Embryonic facial prominence (tissue), 1 donor: ENCODE measurements at regions not wholly inside any gene's neighbourhood (a gene's known extent, or its start where the extent isn't known, plus 50 kb on each side); places are given as distances from the start of the nearest gene placed in this dataset.
A peak's percentile ranks its signal among the peaks of the same experiment; 100 is the strongest.
"Not testable (repeated sequence)": the region's sequence is repeated elsewhere in the genome, so short reads cannot be mapped to it uniquely, and the experiment has no call there.

ENCODE experiments used
- DNase-seq: peaks from one replicate; pipeline ENCODE4 v3.0.0-alpha.2; 2016; ENCODE audit errors: extremely low spot score

DNA sequence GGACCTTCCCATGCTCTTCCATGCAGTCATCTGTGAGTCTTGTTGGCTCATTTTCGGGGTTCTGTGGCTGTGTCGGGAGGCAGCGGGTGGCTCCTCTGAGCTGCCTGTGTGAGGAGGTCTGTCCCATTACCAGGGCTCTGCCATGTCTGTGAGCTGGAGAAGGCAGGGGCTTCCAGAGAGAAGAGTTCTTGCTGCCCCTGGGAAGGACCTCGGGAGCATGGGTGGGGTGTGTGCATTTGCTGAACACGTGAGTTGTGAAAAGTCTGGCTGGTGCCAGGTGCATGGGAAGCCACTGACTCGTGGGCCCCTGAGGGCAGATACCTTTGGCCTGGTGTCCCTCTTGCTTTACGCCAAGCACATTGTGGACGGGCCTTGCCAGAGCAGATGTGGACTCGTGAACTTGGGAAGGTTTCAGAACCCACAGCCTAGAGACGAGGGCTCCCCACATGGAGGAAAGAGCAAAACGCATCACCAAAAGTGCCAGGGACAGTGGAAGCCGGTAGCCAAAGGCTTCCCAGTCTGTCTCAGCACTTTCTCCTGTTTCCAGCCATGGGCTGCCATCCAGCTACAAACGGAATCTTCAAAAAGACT is 1324.5 kb downstream of the BRD1 start:
- DNase-seq, result no peak

DNA sequence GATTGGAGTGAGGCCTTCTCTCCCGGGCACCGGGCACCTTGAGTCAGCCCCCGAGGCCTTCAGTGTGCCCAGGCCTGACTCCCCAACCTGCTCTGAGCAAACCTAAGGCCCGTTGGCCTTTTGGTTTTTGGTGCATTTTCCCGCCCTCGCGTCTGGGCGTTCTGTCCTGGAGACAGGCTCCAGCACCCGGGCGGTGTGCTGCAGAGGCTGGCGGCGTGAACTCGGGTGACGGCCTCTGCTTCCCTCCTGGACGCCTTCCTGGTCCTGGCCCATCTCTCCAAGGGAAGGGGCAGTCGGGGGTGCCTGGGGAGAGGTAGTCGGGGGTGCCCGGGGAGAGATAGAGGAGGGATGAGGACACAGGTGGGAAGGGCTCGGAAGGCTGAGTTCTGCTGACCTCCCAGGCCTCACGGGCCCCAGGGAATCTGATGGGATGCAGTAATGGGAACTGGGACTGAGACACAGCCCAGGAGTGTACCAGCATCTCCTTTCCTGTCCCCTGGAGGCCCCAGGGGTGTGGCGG is 1326.4 kb downstream of the BRD1 start:
- no peak for DNase-seq

DNA sequence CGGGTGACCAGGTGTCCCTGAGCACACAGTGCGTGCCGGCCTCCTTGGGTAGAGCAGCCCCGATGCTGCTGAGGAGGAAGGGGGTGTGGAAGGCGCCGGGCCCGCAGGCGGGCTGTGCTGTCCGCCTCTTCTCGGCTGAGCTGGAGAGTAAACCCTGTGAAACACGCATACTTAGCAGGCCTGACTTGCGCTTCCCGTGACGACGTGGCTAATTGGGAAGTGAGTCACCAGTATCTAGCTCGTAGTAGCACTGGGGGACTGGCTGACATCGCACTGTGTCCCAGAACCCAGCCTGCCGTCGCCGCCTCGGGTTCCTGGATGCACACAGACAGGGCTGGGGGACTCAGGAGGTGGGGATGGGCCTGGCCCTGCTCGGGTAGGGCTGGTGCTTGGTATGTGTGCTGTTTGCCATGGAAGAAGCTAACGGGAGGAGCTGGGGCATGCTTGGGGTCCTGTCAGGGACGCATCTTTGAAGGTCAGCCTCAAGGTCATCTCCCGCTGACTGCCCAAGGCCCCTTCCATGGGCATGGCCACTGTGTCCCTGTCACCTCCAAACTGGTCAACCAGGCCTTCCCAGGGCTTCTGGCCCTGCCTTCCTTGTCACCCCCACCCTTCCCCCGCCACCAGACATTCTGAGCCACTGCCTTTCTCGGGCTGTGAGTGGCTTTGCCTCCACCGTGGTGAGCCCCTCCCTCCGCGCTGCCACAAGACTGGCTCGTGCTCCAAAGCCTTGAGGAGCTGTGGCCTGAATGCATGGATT is 1327.0 kb downstream of the BRD1 start:
- no peak for DNase-seq

DNA sequence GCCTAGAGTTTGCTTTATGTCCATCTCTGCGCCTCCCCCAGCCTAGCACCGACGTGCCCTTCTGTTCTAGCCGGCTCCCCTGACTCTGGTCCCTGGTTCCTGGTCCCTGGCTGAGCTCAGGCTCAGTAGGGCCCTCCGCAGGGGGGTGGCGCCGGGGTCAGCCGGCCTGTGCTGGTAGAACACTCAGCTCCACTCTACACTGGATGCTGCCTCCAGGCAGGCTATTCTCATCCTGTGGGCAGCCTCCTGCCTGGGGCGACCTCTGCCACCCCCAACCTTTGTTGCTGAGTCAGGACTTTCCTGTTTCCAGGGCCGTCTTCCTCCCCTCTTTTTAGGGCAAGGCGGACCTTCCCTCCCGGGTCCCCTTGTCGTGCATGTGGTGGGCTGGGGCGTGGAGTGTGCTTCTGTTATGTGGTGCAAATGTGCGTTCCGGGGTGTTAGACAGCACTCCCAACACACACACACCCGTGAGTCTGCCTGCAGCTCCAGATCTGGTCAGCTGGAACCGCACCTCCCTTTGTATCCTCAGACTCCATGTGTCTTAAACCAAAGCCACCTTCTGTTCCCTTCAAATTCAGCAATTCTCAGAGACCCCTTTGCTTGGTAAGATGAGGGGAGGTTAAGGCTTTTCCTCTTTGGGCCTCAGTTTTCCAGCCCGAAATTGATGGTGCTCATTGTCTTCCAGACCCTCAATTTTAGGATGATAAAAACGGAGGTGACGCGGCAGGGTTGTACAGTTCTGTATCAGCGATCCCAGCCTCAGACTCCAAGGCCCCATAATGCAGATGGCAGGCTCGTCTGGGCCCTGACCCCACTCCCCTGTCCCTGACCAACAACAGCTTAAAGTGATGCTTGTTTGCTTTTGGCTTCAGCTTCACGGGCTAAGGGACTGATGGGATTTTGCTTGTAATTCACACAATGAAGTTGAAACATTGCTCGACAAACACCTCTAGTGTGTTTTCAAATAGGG is 1327.9 kb downstream of the BRD1 start:
- DNase-seq, result no peak

DNA sequence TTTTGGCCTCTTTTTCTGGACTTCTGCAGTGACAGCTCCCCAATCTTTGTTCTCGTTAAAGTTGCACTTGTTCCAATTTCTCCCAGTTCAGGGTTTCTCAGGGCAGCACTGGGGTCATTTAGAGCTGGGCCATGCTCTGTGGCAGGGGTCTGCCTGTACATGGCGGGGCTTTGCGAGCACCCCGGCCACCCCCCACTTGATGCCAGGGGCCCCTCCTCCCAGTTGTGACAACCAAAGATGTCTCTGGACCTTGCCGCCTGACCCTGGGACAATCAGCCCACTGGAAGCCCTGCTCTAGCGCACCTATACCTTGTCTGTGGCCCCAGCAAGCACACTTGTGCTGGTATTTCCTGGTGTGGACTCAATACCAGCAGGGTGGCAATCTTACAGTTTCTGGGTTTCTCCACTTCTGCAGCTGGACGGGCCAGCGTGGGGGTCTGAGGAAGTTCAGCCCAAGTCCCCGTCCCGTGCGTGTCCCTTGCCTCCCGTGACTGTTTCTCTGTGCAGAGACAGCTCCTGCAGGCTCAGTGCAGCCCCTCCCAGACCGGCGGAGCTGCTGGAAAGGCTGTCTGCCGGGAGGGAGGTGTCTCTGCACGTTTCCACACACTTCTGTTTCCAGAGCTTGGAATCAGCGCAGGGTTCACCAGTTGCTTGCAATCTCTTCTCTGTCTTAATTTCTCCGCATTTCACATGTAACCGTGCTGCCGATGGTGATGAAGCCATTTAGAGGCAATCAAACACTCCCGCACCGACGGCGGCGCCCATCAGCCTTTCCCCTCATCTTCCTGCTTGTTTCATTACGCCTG is 1328.9 kb downstream of the BRD1 start:
- no peak for DNase-seq

DNA sequence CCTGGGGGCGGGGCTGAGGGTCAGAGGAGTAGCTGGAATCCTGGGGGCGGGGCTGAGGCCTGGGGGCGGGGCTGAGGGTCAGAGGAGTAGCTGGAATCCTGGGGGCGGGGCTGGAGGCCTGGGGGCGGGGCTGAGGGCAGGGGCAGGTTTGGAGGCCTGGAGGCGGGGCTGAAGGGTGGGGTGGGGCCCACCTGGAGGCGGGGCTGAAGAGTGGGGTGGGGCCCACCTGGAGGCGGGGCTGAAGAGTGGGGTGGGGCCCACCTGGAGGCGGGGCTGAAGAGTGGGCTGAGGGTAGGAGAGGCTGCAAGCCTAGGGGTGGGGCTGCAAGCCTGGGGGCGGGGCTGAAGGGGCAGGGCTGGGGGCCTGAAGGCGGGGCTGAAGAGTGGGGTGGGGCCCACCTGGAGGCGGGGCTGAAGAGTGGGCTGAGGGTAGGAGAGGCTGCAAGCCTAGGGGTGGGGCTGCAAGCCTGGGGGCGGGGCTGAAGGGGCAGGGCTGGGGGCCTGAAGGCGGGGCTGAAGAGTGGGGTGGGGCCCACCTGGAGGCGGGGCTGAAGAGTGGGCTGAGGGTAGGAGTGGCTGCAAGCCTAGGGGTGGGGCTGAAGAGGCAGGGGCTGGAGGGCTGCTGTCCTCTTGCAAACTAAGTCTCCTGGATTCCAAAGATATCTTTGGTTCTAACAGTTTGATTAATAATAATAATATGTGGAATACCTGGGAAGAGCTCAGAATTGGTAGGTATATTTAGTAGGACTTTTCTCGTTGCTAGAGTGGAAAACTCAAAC is 1329.7 kb downstream of the BRD1 start:
- DNase-seq, result not testable (repeated sequence)

DNA sequence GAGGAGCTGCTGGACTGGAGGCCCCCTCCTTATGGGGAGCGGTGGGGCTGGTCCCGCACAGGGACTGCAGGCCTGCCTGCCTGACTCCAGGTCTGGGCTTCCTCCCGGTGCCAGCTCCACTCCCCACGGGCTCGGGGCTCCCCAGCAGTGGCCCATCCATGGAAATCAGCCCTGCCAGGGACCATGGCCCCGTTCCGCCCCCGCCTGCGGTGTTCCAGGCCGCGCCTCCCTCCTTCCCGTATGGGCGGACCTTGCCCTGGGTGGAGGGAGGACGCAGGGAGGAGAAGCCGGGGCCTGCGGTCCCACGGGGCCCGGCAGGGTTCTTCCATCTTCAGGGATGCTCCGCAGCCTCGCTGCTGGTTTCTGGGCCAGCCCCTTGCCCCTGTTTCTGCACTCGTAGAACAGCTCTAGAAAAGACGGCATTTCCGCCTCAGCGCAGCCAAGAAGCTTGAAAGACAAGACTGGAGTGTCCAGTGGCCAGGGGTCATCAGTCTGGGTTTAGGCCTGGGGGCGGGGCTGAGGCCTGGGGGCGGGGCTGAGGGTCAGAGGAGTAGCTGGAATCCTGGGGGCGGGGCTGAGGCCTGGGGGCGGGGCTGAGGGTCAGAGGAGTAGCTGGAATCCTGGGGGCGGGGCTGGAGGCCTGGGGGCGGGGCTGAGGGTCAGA is 1330.6 kb downstream of the BRD1 start:
- no peak for DNase-seq

DNA sequence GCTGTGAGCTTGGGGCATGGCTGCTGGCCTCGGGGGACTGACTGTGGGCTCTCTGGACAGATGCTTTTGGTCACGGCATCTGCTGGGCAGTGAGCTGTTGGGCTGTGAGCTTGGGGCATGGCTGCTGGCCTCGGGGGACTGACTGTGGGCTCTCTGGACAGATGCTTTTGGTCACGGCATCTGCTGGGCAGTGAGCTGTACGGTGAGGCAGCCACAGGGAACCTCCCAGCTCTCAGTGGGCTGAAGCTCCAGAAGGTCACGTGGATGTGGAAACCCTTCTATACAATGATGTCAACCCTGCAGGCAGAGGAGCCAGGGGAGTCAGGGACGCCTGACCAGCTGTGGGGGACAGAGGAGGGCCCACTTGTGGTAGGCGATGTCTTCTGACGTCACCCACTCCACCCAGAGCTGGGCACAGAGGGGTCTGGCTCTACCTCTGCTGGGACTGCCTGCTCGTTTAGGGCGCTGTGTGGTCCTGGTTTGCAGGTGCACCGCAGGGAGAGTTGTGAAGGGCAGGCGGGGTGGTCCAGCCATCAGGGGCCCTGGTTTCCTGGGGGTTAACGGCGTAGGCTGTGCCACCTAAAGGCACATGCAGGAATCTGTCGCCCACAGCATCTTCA is 1331.3 kb downstream of the BRD1 start:
- DNase-seq, result no peak

DNA sequence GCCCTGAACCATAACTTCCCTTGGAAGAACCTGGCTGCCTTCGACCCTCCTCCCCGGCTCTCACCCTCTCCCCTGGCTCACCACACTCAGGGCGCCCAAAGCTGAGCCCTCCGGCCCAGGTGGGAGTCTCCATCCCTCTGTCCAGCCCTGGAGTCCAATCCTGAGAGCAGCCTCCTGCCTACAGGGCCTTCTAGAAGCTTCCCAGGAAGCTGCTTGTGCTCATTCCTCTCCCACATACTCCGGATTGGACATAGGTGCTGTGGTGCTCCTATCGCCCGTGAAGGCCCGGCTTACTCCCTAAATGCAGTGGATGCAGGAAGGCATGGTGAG is 1332.0 kb downstream of the BRD1 start:
- no peak for DNase-seq

DNA sequence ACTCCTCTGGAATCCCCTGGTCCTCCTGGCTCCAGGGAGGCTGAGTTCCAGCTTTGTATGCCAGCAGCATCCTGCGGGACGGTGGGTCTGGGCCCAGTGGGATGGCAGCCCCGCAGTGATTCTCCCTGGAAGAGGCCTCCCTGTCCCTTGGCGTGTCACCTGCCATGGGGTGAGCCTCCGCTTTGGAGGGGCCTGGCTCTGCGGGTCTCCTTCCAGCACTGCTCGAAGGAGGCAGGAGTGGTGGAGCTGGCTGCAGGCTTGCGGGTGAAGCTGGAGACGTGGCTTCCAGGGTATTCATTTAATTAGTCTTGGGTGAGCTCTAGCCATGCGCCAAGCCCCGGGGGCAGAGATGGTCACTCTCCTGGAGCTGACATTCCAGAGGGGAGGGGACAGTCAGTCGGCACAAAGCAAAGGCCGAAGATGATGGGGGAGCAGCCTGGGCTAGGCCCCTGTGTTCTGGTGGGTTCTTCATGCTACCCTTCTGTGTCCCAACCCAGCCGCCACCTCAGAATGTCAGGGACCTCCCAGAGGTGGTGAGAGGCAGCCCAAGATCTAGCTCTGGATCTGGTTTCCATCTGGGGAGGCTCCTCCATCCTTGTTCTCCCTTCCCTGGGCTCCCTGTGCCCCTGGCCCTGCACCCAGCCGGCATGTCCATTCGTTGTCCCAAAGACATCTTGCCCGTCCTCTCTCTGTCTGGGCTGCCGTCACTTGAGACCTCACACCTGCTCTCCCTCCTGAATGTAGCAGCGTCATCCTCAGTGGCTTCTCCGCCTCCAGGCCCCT is 1332.5 kb downstream of the BRD1 start:
- DNase-seq, result no peak

DNA sequence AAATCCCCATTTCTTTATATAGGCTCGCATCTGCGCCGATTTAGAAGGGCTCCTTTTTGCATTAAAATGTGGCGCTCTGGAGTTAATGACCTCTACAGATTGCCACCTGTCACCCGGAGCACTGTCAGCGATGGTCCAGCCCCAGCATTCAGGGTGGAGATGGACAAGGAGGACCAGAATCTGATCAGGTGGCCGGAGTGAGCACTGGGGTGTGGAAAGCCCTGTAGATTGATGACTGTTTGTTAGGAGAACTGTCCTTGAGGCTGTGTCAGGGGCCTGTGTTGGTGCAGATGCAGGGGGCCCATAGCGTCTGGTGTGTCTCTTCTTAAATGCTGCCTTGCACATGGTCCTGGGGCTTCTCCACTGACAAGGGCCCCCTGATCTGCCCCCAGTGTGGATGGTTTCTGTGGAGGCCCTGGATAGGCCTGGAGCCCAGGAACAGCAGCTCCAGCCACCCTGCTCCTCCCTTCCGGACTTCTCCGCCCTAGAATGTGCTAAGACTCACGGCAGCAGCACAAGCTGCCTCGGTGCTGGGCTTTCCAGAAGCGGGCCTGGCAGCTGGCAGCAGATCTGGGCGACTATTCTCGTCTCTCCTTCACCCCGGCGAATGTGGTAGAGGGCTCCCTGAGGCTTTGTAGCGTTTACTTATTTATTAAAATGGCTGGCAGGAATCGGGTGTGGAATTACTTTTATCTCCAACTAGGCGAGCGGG is 1333.3 kb downstream of the BRD1 start:
- DNase-seq, result no peak

DNA sequence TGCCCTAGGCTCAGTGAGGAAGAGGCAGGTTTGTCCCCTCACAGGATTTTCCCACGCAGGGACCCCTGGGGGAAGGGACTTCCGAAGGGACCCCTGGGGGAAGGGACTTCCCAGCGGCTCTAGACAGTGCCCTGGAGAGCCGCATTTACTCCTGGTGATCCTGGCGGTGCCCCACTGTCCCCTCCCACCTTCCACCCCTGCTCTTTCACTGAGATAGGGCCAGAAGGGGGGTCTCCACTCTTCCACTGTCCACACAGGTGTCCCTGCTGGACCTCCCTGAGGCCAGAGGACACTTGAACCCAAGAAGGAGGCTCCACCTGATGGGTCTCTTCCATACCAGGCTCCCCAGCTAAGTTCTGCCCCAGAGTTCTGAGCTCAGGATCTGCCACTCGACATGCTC is 1333.9 kb downstream of the BRD1 start:
- DNase-seq, result no peak

DNA sequence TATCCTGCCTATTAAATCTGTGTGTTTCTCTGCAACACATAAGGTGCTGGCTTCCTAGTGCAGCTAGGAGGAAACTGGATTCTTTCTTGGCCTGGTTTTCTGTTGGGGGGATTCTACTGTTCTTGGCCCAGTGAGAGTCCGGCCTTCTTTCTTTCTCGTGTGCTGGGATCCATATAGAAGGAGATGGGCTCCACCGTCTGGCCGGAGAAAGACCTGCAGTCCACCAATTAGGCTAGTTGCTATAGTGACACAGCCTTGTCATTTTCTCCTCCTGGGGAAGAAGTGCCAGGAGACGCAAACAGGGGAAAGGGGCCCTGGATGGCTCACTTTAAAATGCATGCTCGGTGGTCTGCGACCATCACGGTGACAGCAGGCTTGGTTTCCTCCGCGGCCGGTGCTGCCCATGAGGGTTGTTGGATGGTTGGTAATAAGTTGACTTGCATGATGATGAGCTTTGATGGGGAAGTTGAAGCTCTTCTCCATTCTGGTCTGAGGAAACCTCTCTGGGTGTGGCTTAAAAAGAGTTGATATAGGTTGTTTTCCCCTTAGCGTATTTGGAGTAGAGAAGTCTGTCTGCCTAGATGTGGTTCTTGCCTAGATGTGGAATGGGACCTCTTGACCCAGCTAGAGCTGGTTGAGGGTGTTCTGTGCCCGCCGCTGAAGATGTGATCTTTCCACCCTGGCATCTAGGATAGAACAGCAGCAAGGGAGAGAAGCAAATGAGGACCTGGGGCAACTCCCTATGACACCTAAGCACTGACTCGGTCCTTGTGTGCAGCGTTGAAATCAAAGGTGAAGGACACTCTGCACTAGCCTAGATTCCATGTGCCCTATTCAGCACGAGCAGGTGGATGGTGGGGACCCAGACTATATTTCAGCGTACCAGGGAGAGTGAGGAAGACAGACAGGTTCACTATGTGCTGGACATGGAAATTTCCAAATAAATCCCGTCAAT is 1335.0 kb downstream of the BRD1 start:
- peak; percentile 70 for DNase-seq

DNA sequence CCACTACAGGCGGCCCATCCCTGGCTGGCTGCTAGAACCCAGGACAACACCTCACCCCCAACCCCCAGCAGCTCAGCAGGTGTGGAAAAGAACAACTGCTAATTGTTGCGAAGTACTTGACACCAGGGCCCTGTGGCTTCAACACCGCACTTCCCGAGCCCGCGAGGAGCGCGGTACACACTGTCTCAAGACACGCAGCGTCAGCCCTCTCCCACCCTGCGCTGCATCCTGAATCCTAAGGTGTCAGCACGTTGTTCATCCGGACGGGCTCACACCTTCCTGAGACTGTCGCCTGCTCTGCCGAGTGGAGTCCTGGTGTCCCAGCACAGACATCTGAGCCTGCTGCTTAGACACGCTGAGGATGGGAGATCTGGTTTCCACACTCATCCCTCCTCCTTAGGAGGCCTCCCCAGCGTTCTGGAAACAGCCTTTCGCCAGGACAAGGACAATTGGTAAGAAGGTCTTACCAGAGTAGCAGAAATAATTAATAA is 1336.2 kb downstream of the BRD1 start:
- no peak for DNase-seq

DNA sequence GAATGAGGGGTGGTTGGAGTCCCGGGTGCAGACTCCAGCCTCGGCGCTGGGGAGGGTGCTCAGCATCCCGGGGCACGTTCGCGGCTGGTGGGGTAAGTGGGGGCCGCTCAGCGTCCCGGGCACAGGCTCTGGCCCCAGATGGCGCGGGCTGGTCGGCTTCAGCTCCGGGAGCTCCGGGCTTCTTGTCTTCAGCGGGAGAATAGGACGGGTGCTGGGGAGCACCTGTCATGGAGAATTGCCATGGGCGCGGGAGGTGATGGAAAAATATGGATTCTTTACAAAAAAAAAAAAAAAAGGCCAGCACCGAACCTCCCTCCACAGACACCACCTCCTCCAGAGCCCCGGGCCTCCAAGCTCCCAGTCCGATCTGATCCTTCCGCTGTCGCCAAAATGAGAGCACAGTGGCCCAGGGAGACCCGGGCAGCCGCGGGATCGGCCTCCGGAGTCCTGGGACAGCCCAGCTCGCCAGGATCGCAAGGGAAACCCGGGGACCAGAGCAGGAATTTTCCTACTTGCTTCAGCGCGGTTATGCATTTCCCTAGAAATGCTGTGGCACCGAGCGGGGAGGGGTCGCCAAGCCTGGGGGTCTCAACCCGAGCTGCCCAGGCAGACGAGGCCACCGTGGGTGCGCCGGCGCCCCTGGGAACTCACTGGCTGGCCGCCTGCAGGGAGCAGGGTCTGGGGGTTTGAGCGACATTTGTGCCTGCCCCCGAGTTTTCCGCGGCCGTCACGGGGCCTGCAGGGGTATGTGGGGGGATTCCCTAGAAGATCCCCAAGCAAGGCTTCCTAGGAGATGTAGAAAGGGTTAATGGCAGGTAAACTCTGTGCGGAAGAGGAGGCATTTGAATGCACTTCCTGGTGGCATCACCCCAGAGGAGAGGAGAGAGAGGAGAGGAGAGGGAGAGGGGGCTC is 1336.9 kb downstream of the BRD1 start:
- DNase-seq, result no peak
